GM23338 (cell line): ENCODE measurements at regions not wholly inside any gene's neighbourhood (a gene's known extent, or its start where the extent isn't known, plus 50 kb on each side); places are given as distances from the start of the nearest gene placed in this dataset.

Experiments
- ATAC-seq: fragments of 200-7000 bp; cut with Tn5 transposase; 3 replicates; pipeline ENCODE4 v1.9.1; 2020
- DNase-seq: peaks from one replicate; pipeline ENCODE4 v3.0.0-alpha.2; 2015; ENCODE audit warnings: low spot score
- H2AFZ ChIP-seq: fragments of 200-600 bp; sonication (generic); 2 replicates; pipeline ENCODE4 v1.8.0; 2016; ENCODE audit warnings: antibody characterized with exemption, mild to moderate bottlenecking, moderate library complexity
- H3F3A ChIP-seq: fragments of 200-600 bp; sonication (generic); replicated peaks from 2 replicates; pipeline ENCODE4 v1.8.0; 2017; ENCODE audit warnings: antibody characterized with exemption, mixed run types, low read depth
- H3K27ac ChIP-seq: fragments of 200-600 bp; sonication (generic); 2 replicates; pipeline ENCODE4 v1.6.1; 2016; ENCODE audit warnings: low read depth
- H3K27me3 ChIP-seq: fragments of 200-600 bp; sonication (generic); 2 replicates; pipeline ENCODE4 v1.8.0; 2016; ENCODE audit warnings: mild to moderate bottlenecking, mixed run types, moderate library complexity; ENCODE audit not compliant: insufficient read depth
- H3K36me3 ChIP-seq: fragments of 200-600 bp; sonication (generic); 2 replicates; pipeline ENCODE4 v1.8.0; 2016; ENCODE audit warnings: mild to moderate bottlenecking; ENCODE audit not compliant: insufficient read depth
- H3K4me1 ChIP-seq: fragments of 200-600 bp; sonication (generic); 2 replicates; pipeline ENCODE4 v1.8.0; 2016; ENCODE audit warnings: mild to moderate bottlenecking, moderate library complexity; ENCODE audit not compliant: insufficient read depth
- H3K4me2 ChIP-seq: fragments of 200-600 bp; sonication (generic); 2 replicates; pipeline ENCODE4 v1.7.1; 2017; ENCODE audit warnings: mixed run types
- H3K4me3 ChIP-seq: fragments of 200-600 bp; sonication (generic); 2 replicates; pipeline ENCODE4 v1.6.1; 2016; ENCODE audit warnings: mixed run types
- H3K79me2 ChIP-seq: fragments of 200-600 bp; sonication (generic); replicated peaks from 2 replicates; pipeline ENCODE4 v1.8.0; 2017; ENCODE audit warnings: mild to moderate bottlenecking; ENCODE audit not compliant: insufficient read depth
- H3K9me2 ChIP-seq: fragments of 200-600 bp; sonication (generic); 2 replicates; pipeline ENCODE4 v1.8.0; 2017; ENCODE audit not compliant: insufficient read depth
- H4K20me1 ChIP-seq: fragments of 200-600 bp; sonication (generic); replicated peaks from 2 replicates; pipeline ENCODE4 v1.8.0; 2017; ENCODE audit warnings: mild to moderate bottlenecking; ENCODE audit not compliant: insufficient read depth
- H3K27ac Mint-ChIP-seq: 2 replicates; pipeline ENCODE4 v1.8.0; 2020; ENCODE audit warnings: inconsistent platforms, mild to moderate bottlenecking, moderate library complexity, mixed read lengths
- H3K27me3 Mint-ChIP-seq: 3 replicates; pipeline ENCODE4 v1.8.0; 2022; ENCODE audit warnings: low read depth, mild to moderate bottlenecking, moderate library complexity, mixed read lengths, inconsistent platforms; ENCODE audit not compliant: insufficient read depth, poor library complexity
- H3K36me3 Mint-ChIP-seq: 3 replicates; pipeline ENCODE4 v1.8.0; 2021; ENCODE audit warnings: low read depth, mild to moderate bottlenecking, inconsistent platforms, moderate library complexity, mixed read lengths
- H3K4me1 Mint-ChIP-seq: 3 replicates; pipeline ENCODE4 v1.8.0; 2020; ENCODE audit warnings: mild to moderate bottlenecking, inconsistent platforms, mixed read lengths
- H3K4me3 Mint-ChIP-seq: 3 replicates; pipeline ENCODE4 v1.8.0; 2021; ENCODE audit warnings: moderate library complexity, mild to moderate bottlenecking, inconsistent platforms, mixed read lengths
- H3K9me3 Mint-ChIP-seq: 3 replicates; pipeline ENCODE4 v1.8.0; 2020; ENCODE audit warnings: moderate library complexity, mild to moderate bottlenecking, inconsistent platforms, mixed read lengths
- CREB1 ChIP-seq: fragments of 250-450 bp; sonication (Bioruptor Pico); IDR thresholded peaks from 2 replicates; pipeline ENCODE4 v1.5.0; 2020; ENCODE audit warnings: low read depth, mild to moderate bottlenecking, moderate library complexity
- CTCF ChIP-seq, 2 experiments: fragments of 200-600 bp in 1 of 2; sonication (generic) in 1 of 2; conservative IDR thresholded peaks; 2 replicates each; pipeline versions ENCODE4 v1.5.1 to v1.6.1; 2016 to 2017; ENCODE audit warnings: antibody characterized with exemption in 2 of 2, low read depth in 2 of 2, mild to moderate bottlenecking in 2 of 2, moderate library complexity in 1 of 2
- ETS1 ChIP-seq: IDR thresholded peaks from 2 replicates; pipeline ENCODE4 v1.6.1; 2016; ENCODE audit warnings: antibody characterized with exemption
- EZH2phosphoT487 ChIP-seq: fragments of 200-600 bp; sonication (generic); IDR thresholded peaks from one replicate; pipeline ENCODE4 v1.8.1; 2018; ENCODE audit warnings: antibody characterized with exemption; ENCODE audit not compliant: unreplicated experiment
- JUNB ChIP-seq: IDR thresholded peaks from one replicate; pipeline ENCODE4 v1.6.1; 2016; ENCODE audit warnings: antibody characterized with exemption; ENCODE audit not compliant: unreplicated experiment
- NANOG ChIP-seq: IDR thresholded peaks from 2 replicates; pipeline ENCODE4 v1.6.1; 2016; ENCODE audit warnings: antibody characterized with exemption, borderline replicate concordance
- POLR2AphosphoS5 ChIP-seq: IDR thresholded peaks from 2 replicates; pipeline ENCODE4 v1.6.1; 2016; ENCODE audit warnings: antibody characterized with exemption, low read depth
- REST ChIP-seq: IDR thresholded peaks from one replicate; pipeline ENCODE4 v1.6.1; 2018; ENCODE audit warnings: antibody characterized with exemption; ENCODE audit not compliant: unreplicated experiment
- STAT1 ChIP-seq: IDR thresholded peaks from one replicate; pipeline ENCODE4 v1.6.1; 2016; ENCODE audit warnings: antibody characterized with exemption; ENCODE audit not compliant: unreplicated experiment
- ZNF331 ChIP-seq: fragments of 250-450 bp; sonication (Bioruptor Pico); IDR thresholded peaks from 2 replicates; pipeline ENCODE4 v1.5.0; 2020; ENCODE audit warnings: low read depth, mild to moderate bottlenecking, moderate library complexity
- ZNF462 ChIP-seq: fragments of 250-450 bp; sonication (Bioruptor Pico); IDR thresholded peaks from 2 replicates; pipeline ENCODE4 v1.5.0; 2020; ENCODE audit warnings: mild to moderate bottlenecking, moderate library complexity

- ATAC-seq (no peak), DNase-seq (no peak)
- Histone ChIP-seq H3K27ac (no peak overlapping the region), H4K20me1 (no peaks in the 10 kb centered on the region), H3F3A (no peaks in the 10 kb centered on the region), H3K4me1 (no peaks in the 10 kb centered on the region), H3K36me3 (no peaks in the 10 kb centered on the region), H3K4me2 (no peak overlapping the region), H3K9me2 (no peaks in the 10 kb centered on the region), H3K4me3 (no peak overlapping the region), H3K27me3 (no peaks in the 10 kb centered on the region), H3K79me2 (no peaks in the 10 kb centered on the region), H2AFZ (no peak overlapping the region)
- no peaks in the 10 kb centered on the region for H3K27me3 Mint-ChIP-seq
- H3K27ac Mint-ChIP-seq = no peak overlapping the region
- H3K36me3 Mint-ChIP-seq = peaks cover 11% of the 10 kb centered on the region; the same call in 2 of the 3 replicates
- no peaks in the 10 kb centered on the region for H3K4me1 Mint-ChIP-seq
- H3K4me3 Mint-ChIP-seq = no peak overlapping the region
- no peak for TF ChIP-seq POLR2AphosphoS5
- TF ChIP-seq NANOG = no peak
- no peak for TF ChIP-seq ETS1
- no peak for TF ChIP-seq ZNF462
- no peak for TF ChIP-seq STAT1
- TF ChIP-seq JUNB = no peak
- TF ChIP-seq CTCF (conservative IDR thresholded peaks at IDR 0.05; ENCODE audit: low read depth in 2 of 2) = no peak
- no peak for TF ChIP-seq CREB1
- no peak for TF ChIP-seq REST
- no peak for TF ChIP-seq EZH2phosphoT487
- TF ChIP-seq ZNF331 = no peak
- peaks cover 18% of the 10 kb centered on the region for H3K9me3 Mint-ChIP-seq
Observed at GRCh38 chr5:166942948-166943347, 1348.5 kb upstream of the WWC1 start.
